Neuronal stem cell (in vitro differentiated cells): ENCODE measurements at regions not wholly inside any gene's neighbourhood (a gene's known extent, or its start where the extent isn't known, plus 50 kb on each side); places are given as distances from the start of the nearest gene placed in this dataset.

Experiments used
- DNase-seq: peaks from one replicate; pipeline ENCODE4 v3.0.0-alpha.2; 2013; ENCODE audit warnings: low spot score
- H2AFZ ChIP-seq: one replicate; pipeline ENCODE4 v1.6.1; 2013; ENCODE audit warnings: mild to moderate bottlenecking, low read length, inconsistent platforms
- H2AK5ac ChIP-seq: 2 replicates; pipeline ENCODE4 v1.6.1; 2013; ENCODE audit warnings: low read depth, mild to moderate bottlenecking, inconsistent platforms, low read length, moderate library complexity, mixed read lengths
- H2BK120ac ChIP-seq: 2 replicates; pipeline ENCODE4 v1.6.1; 2013; ENCODE audit warnings: low read depth, mild to moderate bottlenecking, inconsistent platforms, low read length, moderate library complexity, mixed read lengths
- H2BK12ac ChIP-seq: one replicate; pipeline ENCODE4 v1.6.1; 2013; ENCODE audit warnings: low read length, inconsistent platforms
- H2BK15ac ChIP-seq: 2 replicates; pipeline ENCODE4 v1.6.1; 2013; ENCODE audit warnings: mild to moderate bottlenecking, low read length, inconsistent platforms, mixed read lengths
- H2BK5ac ChIP-seq: one replicate; pipeline ENCODE4 v1.6.1; 2013; ENCODE audit warnings: inconsistent platforms, mild to moderate bottlenecking, low read length, moderate library complexity
- H3K14ac ChIP-seq: one replicate; pipeline ENCODE4 v1.6.1; 2013; ENCODE audit warnings: low read length, inconsistent platforms
- H3K18ac ChIP-seq: 2 replicates; pipeline ENCODE4 v1.6.1; 2013; ENCODE audit warnings: low read length, inconsistent platforms
- H3K23ac ChIP-seq: 2 replicates; pipeline ENCODE4 v1.6.1; 2013; ENCODE audit warnings: low read depth, mild to moderate bottlenecking, mixed read lengths, low read length, inconsistent platforms; ENCODE audit not compliant: poor library complexity
- H3K27ac ChIP-seq: replicated peaks from 3 replicates; pipeline ENCODE4 v1.5.1; 2013; ENCODE audit warnings: low read length, inconsistent platforms
- H3K27me3 ChIP-seq, 3 experiments: 2 replicates each; pipeline ENCODE4 v1.6.1; 2013; ENCODE audit warnings: low read length in 3 of 3, mild to moderate bottlenecking in 2 of 3, inconsistent platforms in 1 of 3, low read depth in 1 of 3, mixed read lengths in 1 of 3, moderate library complexity in 1 of 3; ENCODE audit not compliant: control insufficient read depth in 3 of 3, insufficient read depth in 3 of 3
- H3K36me3 ChIP-seq, 2 donors: replicated peaks in 1 of 2; 2 replicates each; pipeline ENCODE4 v1.6.1; 2013; ENCODE audit warnings: low read length in 2 of 2; ENCODE audit not compliant: control insufficient read depth in 2 of 2, insufficient read depth in 2 of 2
- H3K4ac ChIP-seq: 2 replicates; pipeline ENCODE4 v1.6.1; 2013; ENCODE audit warnings: inconsistent platforms, mild to moderate bottlenecking, low read length, moderate library complexity
- H3K4me1 ChIP-seq, 2 donors: 1 replicate in 1 of 2; 2 replicates in 1 of 2; pipeline ENCODE4 v1.6.1; 2013; ENCODE audit warnings: low read length in 2 of 2, low read depth in 1 of 2; ENCODE audit not compliant: control insufficient read depth in 2 of 2, insufficient read depth in 1 of 2
- H3K4me2 ChIP-seq: one replicate; pipeline ENCODE4 v1.6.1; 2013; ENCODE audit warnings: mild to moderate bottlenecking, low read length, inconsistent platforms; ENCODE audit not compliant: insufficient read depth, poor library complexity, severe bottlenecking
- H3K4me3 ChIP-seq, 2 donors: 2 replicates each; pipeline ENCODE4 v1.5.1; 2013; ENCODE audit warnings: low read length in 2 of 2, mild to moderate bottlenecking in 2 of 2, inconsistent platforms in 1 of 2, moderate library complexity in 1 of 2
- H3K79me1 ChIP-seq: one replicate; pipeline ENCODE4 v1.6.1; 2013; ENCODE audit warnings: low read depth, mild to moderate bottlenecking, inconsistent platforms, low read length, moderate library complexity
- H3K9ac ChIP-seq: one replicate; pipeline ENCODE4 v1.6.1; 2013; ENCODE audit warnings: mild to moderate bottlenecking, low read depth, low read length, inconsistent platforms; ENCODE audit not compliant: poor library complexity
- H3K9me3 ChIP-seq, 2 donors: replicated peaks in 1 of 2; 2 replicates each; pipeline versions ENCODE3 to v1.6.1; 2013; ENCODE audit warnings: low read length in 2 of 2, mild to moderate bottlenecking in 2 of 2, inconsistent platforms in 1 of 2, low read depth in 1 of 2, mixed read lengths in 1 of 2, moderate library complexity in 1 of 2; ENCODE audit not compliant: control insufficient read depth in 2 of 2, insufficient read depth in 1 of 2
- H4K8ac ChIP-seq: one replicate; pipeline ENCODE4 v1.6.1; 2013; ENCODE audit warnings: low read depth, mild to moderate bottlenecking, inconsistent platforms, low read length, moderate library complexity
- H4K91ac ChIP-seq: one replicate; pipeline ENCODE4 v1.6.1; 2013; ENCODE audit warnings: low read length, low read depth, mild to moderate bottlenecking, inconsistent platforms; ENCODE audit not compliant: poor library complexity
- WGBS, 2 donors: extraction: QIAGEN DNeasy Blood & Tissue Kit; methylation state at CpG; one replicate each; pipeline ENCODE4 v1.1.7; 2013; ENCODE audit warnings: missing lambda C conversion rate in 2 of 2, mixed read lengths in 1 of 2; ENCODE audit not compliant: insufficient read length in 2 of 2, insufficient replicate concordance in 1 of 2; ENCODE audit errors: extremely low coverage in 2 of 2; 5-methylcytosine and 5-hydroxymethylcytosine counted together

DNA sequence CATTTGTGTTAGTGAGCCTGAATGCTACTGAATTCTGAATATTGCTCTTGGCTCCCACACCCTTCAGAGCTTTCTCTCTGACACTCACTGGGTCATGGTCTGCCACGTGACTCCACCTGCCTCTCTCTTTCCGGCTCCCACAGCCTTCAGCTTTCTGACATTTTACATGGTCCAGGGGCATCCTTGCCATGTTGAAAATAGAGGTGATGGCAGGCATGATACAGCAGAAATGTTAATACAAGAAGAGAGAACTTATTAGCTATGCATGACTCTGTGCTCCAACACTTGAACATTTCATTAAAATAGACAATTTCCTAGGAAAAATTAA lies 90.3 kb upstream of the CLDN5 start:
- no peak overlapping the region for H2AK5ac ChIP-seq
- no peak overlapping the region for H3K4ac ChIP-seq
- H3K4me3 ChIP-seq, result no peak overlapping the region
- no peak overlapping the region for H2AFZ ChIP-seq
- no peak overlapping the region for H3K4me2 ChIP-seq
- no CpG with 5 or more reads among the region's 2 CpGs for WGBS, 2 donors
- no peak for DNase-seq
- H2BK12ac ChIP-seq, result no peak overlapping the region
- H3K9ac ChIP-seq, result no peak overlapping the region
- H2BK15ac ChIP-seq, result no peak overlapping the region
- no peak overlapping the region for H4K91ac ChIP-seq
- H3K4me1 ChIP-seq, result peaks cover 0 to 4% of the 10 kb centered on the region in 2 donors
- no peak overlapping the region for H2BK120ac ChIP-seq
- H3K14ac ChIP-seq, result no peak overlapping the region
- H3K36me3 ChIP-seq, result no peaks in the 10 kb centered on the region
- H3K23ac ChIP-seq, result no peak overlapping the region
- H3K18ac ChIP-seq, result no peak overlapping the region
- H3K27ac ChIP-seq, result no peak overlapping the region
- H3K27me3 ChIP-seq, result peaks cover 0 to 47% (median 0%) of the 10 kb centered on the region in 3 experiments
- H3K79me1 ChIP-seq, result no peaks in the 10 kb centered on the region
- H2BK5ac ChIP-seq, result no peak overlapping the region
- no peaks in the 10 kb centered on the region for H3K9me3 ChIP-seq
- H4K8ac ChIP-seq, result no peak overlapping the region

DNA sequence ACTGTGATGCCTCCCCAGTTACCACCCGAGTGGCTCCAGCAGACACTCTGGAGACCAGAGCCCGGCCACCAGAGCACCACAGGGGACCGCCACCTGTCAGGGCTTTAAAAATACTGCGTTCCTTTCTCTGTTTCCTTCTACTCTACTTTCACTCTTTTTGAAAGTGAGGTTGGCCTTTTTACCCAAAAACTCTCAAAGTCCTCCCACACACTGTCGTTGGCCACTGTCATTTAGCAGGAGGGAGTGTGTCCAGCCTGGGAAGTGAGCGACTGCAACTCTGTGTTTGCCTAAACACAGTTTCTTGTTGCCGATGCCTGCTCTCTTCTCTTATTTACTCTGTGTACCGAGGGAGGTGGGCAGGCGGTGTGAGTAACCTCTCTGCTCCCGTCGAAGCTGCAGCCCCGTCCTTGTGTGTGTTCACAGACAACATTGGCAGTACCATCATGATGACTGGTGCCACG lies 90.8 kb upstream of the CLDN5 start:
- Histone ChIP-seq H3K27ac (no peak overlapping the region), H3K23ac (peak overlapping the region; percentile 52), H3K18ac (no peak overlapping the region), H3K4me2 (no peak overlapping the region), H3K9me3 (no peaks in the 10 kb centered on the region), H3K9ac (no peak overlapping the region), H2BK12ac (no peak overlapping the region), H3K14ac (no peak overlapping the region), H3K4me3 (peak overlapping the region in 1 of 2 donors; percentile 23), H2AFZ (no peak overlapping the region), H4K8ac (no peak overlapping the region), H2BK5ac (no peak overlapping the region), H3K36me3 (no peaks in the 10 kb centered on the region), H4K91ac (no peak overlapping the region), H2AK5ac (peak overlapping the region; percentile 6), H3K27me3 (peaks cover 0 to 50% (median 0%) of the 10 kb centered on the region in 3 experiments), H2BK15ac (no peak overlapping the region), H3K4ac (no peak overlapping the region), H3K4me1 (peaks cover 0 to 4% of the 10 kb centered on the region in 2 donors), H3K79me1 (no peaks in the 10 kb centered on the region), H2BK120ac (no peak overlapping the region)
- no peak for DNase-seq
- WGBS, 2 donors, result no CpG with 5 or more reads among the region's 13 CpGs

DNA sequence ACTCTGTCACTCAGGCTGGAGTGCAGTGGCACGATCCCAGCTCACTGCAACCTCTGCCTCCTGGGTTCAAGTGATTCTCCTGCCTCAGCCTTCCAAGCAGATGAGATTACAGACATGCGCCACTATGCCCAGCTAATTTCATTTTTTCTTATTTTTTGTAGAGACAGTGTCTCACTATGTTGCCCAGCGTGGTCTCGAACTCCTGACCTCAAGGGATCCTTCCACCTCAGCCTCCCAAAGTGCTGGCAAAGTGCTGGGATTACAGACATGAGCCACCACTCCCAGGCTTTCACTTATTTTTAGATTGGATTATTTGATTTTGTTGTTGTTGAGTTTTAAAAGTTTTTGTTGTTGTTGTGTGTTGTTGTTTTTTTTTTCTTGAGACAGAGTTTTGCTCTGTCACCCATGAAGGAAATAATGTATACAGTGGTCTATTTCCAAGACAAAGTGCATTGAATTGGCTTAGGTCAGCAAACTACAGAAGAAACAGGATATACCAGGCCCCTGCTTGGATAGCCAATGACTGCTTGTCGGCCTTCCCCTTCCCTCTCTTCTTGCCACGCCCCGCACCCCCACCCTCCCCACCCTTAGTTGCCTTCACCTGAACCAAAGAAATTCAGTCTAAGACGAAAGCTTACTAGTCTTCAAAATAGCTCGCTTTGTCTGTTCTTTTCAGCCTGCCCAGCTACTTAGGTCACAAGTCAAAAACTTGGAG lies 91.8 kb upstream of the CLDN5 start:
- no peaks in the 10 kb centered on the region for H3K9me3 ChIP-seq
- H4K8ac ChIP-seq, result no peak overlapping the region
- no peak overlapping the region for H3K18ac ChIP-seq
- H3K14ac ChIP-seq, result no peak overlapping the region
- no peak overlapping the region for H3K4me2 ChIP-seq
- H3K9ac ChIP-seq, result no peak overlapping the region
- H3K36me3 ChIP-seq, result no peaks in the 10 kb centered on the region
- H2AFZ ChIP-seq, result no peak overlapping the region
- no peaks in the 10 kb centered on the region for H3K79me1 ChIP-seq
- DNase-seq, result no peak
- no CpG with 5 or more reads among the region's 9 CpGs for WGBS, 2 donors
- H2BK15ac ChIP-seq, result no peak overlapping the region
- peaks cover 0 to 2% of the 10 kb centered on the region in 2 donors for H3K4me1 ChIP-seq
- no peak overlapping the region for H3K4ac ChIP-seq
- no peak overlapping the region for H2AK5ac ChIP-seq
- H2BK12ac ChIP-seq, result no peak overlapping the region
- H3K27ac ChIP-seq, result no peak overlapping the region
- no peak overlapping the region for H3K4me3 ChIP-seq
- no peak overlapping the region for H2BK120ac ChIP-seq
- H3K27me3 ChIP-seq, result peaks cover 0 to 45% (median 0%) of the 10 kb centered on the region in 3 experiments
- H3K23ac ChIP-seq, result no peak overlapping the region
- H2BK5ac ChIP-seq, result no peak overlapping the region
- H4K91ac ChIP-seq, result no peak overlapping the region

DNA sequence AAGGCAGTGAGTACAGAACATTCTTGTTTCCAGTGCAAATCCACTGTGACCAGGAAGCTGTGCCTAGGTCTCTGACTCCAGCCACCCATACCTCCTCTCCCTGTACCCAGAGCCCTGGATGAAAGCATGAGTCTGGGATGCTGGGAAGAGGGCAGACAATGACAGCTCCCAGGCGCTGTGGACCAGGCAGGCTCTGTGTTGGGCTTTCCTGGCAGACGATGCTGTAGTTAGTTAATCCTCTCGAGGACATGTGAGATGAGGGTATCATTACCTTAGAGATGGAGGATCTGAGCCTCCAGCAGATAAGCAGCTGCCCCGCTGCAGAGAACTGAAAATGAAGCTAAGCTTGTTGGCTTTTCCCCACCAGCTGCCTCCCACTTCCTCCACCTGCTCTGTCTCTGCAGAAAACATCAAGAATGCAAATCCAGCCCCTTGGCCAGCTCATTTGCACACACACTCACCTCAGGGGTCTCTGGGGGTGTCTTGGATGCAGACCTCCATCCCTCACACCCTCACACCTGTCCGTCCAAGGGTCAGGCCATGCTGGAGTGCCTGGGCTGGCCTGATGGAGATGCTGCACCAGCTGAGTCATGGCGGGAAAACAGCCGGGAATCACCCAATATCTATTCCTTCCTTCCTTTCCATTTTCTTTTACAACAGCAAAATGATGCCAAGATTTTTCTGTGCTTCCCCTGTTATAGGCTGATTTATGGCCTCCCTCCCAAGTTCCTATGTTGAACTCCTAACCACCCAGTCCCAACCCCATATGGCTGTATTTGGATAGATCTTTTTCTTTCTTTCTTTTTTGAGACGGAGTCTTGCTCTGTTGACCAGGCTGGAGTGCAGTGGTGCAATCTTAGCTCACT lies 94.9 kb upstream of the SEPTIN5 start:
- no peak overlapping the region for H2BK120ac ChIP-seq
- no peaks in the 10 kb centered on the region for H3K9me3 ChIP-seq
- H2BK5ac ChIP-seq, result no peak overlapping the region
- no peak overlapping the region for H3K14ac ChIP-seq
- peak overlapping the region; percentile 60 for H3K18ac ChIP-seq
- H4K8ac ChIP-seq, result no peak overlapping the region
- no peak for DNase-seq
- H3K79me1 ChIP-seq, result no peaks in the 10 kb centered on the region
- no peak overlapping the region for H3K4me2 ChIP-seq
- no peak overlapping the region for H2BK12ac ChIP-seq
- peak overlapping the region in 1 of 2 donors; percentile 40 for H3K4me3 ChIP-seq
- no peak overlapping the region for H3K27ac ChIP-seq
- H3K4ac ChIP-seq, result no peak overlapping the region
- H2AK5ac ChIP-seq, result no peak overlapping the region
- no peak overlapping the region for H4K91ac ChIP-seq
- H3K4me1 ChIP-seq, result peaks cover 0 to 9% of the 10 kb centered on the region in 2 donors
- H3K9ac ChIP-seq, result peak overlapping the region; percentile 15
- no peak overlapping the region for H2BK15ac ChIP-seq
- WGBS, 2 donors, result no CpG with 5 or more reads among the region's 8 CpGs
- peak overlapping the region; percentile 60 for H3K23ac ChIP-seq
- no peaks in the 10 kb centered on the region for H3K36me3 ChIP-seq
- no peak overlapping the region for H2AFZ ChIP-seq
- H3K27me3 ChIP-seq, result peaks cover 0 to 56% (median 0%) of the 10 kb centered on the region in 3 experiments
